ENCODE measurements at regions not wholly inside any gene's neighbourhood (a gene's known extent, or its start where the extent isn't known, plus 50 kb on each side); places are given as distances from the start of the nearest gene placed in this dataset.

- no peak for TF ChIP-seq NFIC (IDR thresholded peaks at IDR 0.05)
- no peak for TF ChIP-seq TCF12 (IDR thresholded peaks at IDR 0.05; ENCODE audit: low read depth)
- no peak for TF ChIP-seq TAF1 (IDR thresholded peaks at IDR 0.05; ENCODE audit: low read depth)
Observed at GRCh38 chr9:26240020-26240419, 561.8 kb upstream of the TUSC1 start.

DNA sequence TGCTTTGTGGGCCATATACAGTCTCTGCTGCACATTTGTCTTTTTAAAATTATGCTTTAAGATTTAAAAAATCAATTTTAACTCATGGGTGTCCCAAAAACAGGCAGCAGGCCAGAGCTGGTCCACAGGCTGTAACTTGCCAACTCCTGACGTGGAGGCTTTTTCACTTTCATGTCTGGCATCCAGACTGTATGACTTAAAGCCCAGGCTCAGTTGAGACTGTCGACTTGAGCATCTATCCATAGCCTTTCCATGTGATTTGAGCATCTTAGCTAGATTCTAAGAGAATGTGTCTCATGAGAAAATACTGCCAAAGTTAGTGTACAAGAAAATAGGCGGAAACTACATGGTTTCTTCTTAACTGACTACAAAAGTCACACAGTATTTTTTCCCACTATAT is 559.0 kb upstream of the TUSC1 start:
- TF ChIP-seq EP300 (IDR thresholded peaks at IDR 0.05; ENCODE audit: borderline replicate concordance) = no peak
- TF ChIP-seq FOXM1 (IDR thresholded peaks at IDR 0.05; ENCODE audit: borderline replicate concordance, low read depth) = no peak
- TF ChIP-seq CREB1 (IDR thresholded peaks at IDR 0.05; ENCODE audit: low read depth) = no peak
- no peak for TF ChIP-seq MAX (IDR thresholded peaks at IDR 0.05)
- TF ChIP-seq EGR1 (IDR thresholded peaks at IDR 0.05) = no peak
- TF ChIP-seq, protein P1, sequence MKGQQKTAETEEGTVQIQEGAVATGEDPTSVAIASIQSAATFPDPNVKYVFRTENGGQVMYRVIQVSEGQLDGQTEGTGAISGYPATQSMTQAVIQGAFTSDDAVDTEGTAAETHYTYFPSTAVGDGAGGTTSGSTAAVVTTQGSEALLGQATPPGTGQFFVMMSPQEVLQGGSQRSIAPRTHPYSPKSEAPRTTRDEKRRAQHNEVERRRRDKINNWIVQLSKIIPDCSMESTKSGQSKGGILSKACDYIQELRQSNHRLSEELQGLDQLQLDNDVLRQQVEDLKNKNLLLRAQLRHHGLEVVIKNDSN (IDR thresholded peaks at IDR 0.05) = no peak
- TF ChIP-seq TAF1 (IDR thresholded peaks at IDR 0.05; ENCODE audit: low read depth) = no peak
- no peak for TF ChIP-seq TEAD4 (IDR thresholded peaks at IDR 0.05)
- TF ChIP-seq ZBTB7A (IDR thresholded peaks at IDR 0.05; ENCODE audit: low read depth) = no peak
- TF ChIP-seq REST (IDR thresholded peaks at IDR 0.05; ENCODE audit: low read depth) = no peak
- TF ChIP-seq CEBPB (IDR thresholded peaks at IDR 0.05) = no peak
- no peak for TF ChIP-seq NFIC (IDR thresholded peaks at IDR 0.05)
- no peak for TF ChIP-seq YY1 (IDR thresholded peaks at IDR 0.05; ENCODE audit: low read depth)
- no peak for TF ChIP-seq RAD21 (IDR thresholded peaks at IDR 0.05; ENCODE audit: low read depth)
- TF ChIP-seq TCF12 (IDR thresholded peaks at IDR 0.05; ENCODE audit: low read depth) = no peak

GRCh38 chr9:26234865-26235264 is 556.6 kb upstream of the TUSC1 start:
- TF ChIP-seq, protein P1 (IDR thresholded peaks at IDR 0.05) = no peak
- TF ChIP-seq ZBTB7A (IDR thresholded peaks at IDR 0.05; ENCODE audit: low read depth) = no peak
- no peak for TF ChIP-seq CEBPB (IDR thresholded peaks at IDR 0.05)
- TF ChIP-seq REST (IDR thresholded peaks at IDR 0.05; ENCODE audit: low read depth) = no peak
- TF ChIP-seq EP300 (IDR thresholded peaks at IDR 0.05; ENCODE audit: borderline replicate concordance) = no peak
- no peak for TF ChIP-seq TCF12 (IDR thresholded peaks at IDR 0.05; ENCODE audit: low read depth)
- TF ChIP-seq EGR1 (IDR thresholded peaks at IDR 0.05) = no peak
- no peak for TF ChIP-seq FOXM1 (IDR thresholded peaks at IDR 0.05; ENCODE audit: borderline replicate concordance, low read depth)
- no peak for TF ChIP-seq TEAD4 (IDR thresholded peaks at IDR 0.05)
- no peak for TF ChIP-seq RAD21 (IDR thresholded peaks at IDR 0.05; ENCODE audit: low read depth)
- no peak for TF ChIP-seq TAF1 (IDR thresholded peaks at IDR 0.05; ENCODE audit: low read depth)
- no peak for TF ChIP-seq NFIC (IDR thresholded peaks at IDR 0.05)
- no peak for TF ChIP-seq YY1 (IDR thresholded peaks at IDR 0.05; ENCODE audit: low read depth)
- no peak for TF ChIP-seq CREB1 (IDR thresholded peaks at IDR 0.05; ENCODE audit: low read depth)
- TF ChIP-seq MAX (IDR thresholded peaks at IDR 0.05) = no peak

GRCh38 chr9:26231391-26231790 is 553.1 kb upstream of the TUSC1 start:
- no peak for TF ChIP-seq MAX (IDR thresholded peaks at IDR 0.05)
- no peak for TF ChIP-seq CREB1 (IDR thresholded peaks at IDR 0.05; ENCODE audit: low read depth)
- TF ChIP-seq TCF12 (IDR thresholded peaks at IDR 0.05; ENCODE audit: low read depth) = no peak
- no peak for TF ChIP-seq EP300 (IDR thresholded peaks at IDR 0.05; ENCODE audit: borderline replicate concordance)
- no peak for TF ChIP-seq FOXM1 (IDR thresholded peaks at IDR 0.05; ENCODE audit: borderline replicate concordance, low read depth)
- no peak for TF ChIP-seq RAD21 (IDR thresholded peaks at IDR 0.05; ENCODE audit: low read depth)
- TF ChIP-seq ZBTB7A (IDR thresholded peaks at IDR 0.05; ENCODE audit: low read depth) = no peak
- TF ChIP-seq REST (IDR thresholded peaks at IDR 0.05; ENCODE audit: low read depth) = no peak
- TF ChIP-seq YY1 (IDR thresholded peaks at IDR 0.05; ENCODE audit: low read depth) = no peak
- no peak for TF ChIP-seq CEBPB (IDR thresholded peaks at IDR 0.05)

Data from Ishikawa (cell line).